Tibial nerve (tissue), 4 donors: ENCODE measurements at regions not wholly inside any gene's neighbourhood (a gene's known extent, or its start where the extent isn't known, plus 50 kb on each side); places are given as distances from the start of the nearest gene placed in this dataset.

Experiments
- DNase-seq, 2 donors: peaks; one replicate each; pipeline ENCODE4 v3.0.0-alpha.2; 2019; ENCODE audit warnings: low spot score in 2 of 2
- H3K27ac ChIP-seq, 4 donors: fragments of 200-600 bp; sonication (generic) in 3 of 4; one replicate each; pipeline ENCODE4 v1.5.1; 2017 to 2019; ENCODE audit warnings: mild to moderate bottlenecking in 1 of 4
- H3K27me3 ChIP-seq, 2 donors: fragments of 200-600 bp; sonication (generic) in 1 of 2; one replicate each; pipeline versions ENCODE4 v1.5.1 to v1.6.0; 2017 to 2019
- H3K36me3 ChIP-seq, 3 donors: fragments of 200-600 bp; sonication (generic); one replicate each; pipeline ENCODE4 v1.5.1; 2018 to 2019
- H3K4me1 ChIP-seq, 4 donors: fragments of 200-600 bp; sonication (generic) in 3 of 4; one replicate each; pipeline ENCODE4 v1.5.1; 2017 to 2019
- H3K4me3 ChIP-seq, 4 donors: fragments of 200-600 bp; sonication (generic) in 3 of 4; one replicate each; pipeline ENCODE4 v1.5.1; 2017 to 2019; ENCODE audit warnings: mild to moderate bottlenecking in 1 of 4, moderate library complexity in 1 of 4
- H3K9me3 ChIP-seq, 4 donors: fragments of 200-600 bp; sonication (generic) in 3 of 4; one replicate each; pipeline ENCODE4 v1.5.1; 2017 to 2019
- EP300 ChIP-seq, 2 donors: sonication (generic); formaldehyde crosslinking; IDR thresholded peaks; one replicate each; pipeline ENCODE4 v1.6.1; 2017; ENCODE audit warnings: antibody characterized with exemption in 2 of 2, mild to moderate bottlenecking in 1 of 2
- POLR2A ChIP-seq, 2 donors: fragments of 450-650 bp; IDR thresholded peaks; one replicate each; pipeline ENCODE4 v1.6.1; 2017; ENCODE audit warnings: antibody characterized with exemption in 2 of 2, mild to moderate bottlenecking in 2 of 2, moderate library complexity in 2 of 2
- WGBS, 2 donors: methylation state at CpG; one replicate each; pipeline ENCODE4 v1.1.5; 2018; 5-methylcytosine and 5-hydroxymethylcytosine counted together
- TF ChIP-seq, protein P1 (sequence below), 5 experiments: fragments of 200-600 bp in 3 of 5; fragments of 450-650 bp in 2 of 5; sonication (generic) in 3 of 5; IDR thresholded peaks; one replicate each; pipeline ENCODE4 v1.5.1; 2016 to 2019; ENCODE audit warnings: antibody characterized with exemption in 5 of 5, mild to moderate bottlenecking in 3 of 5, moderate library complexity in 2 of 5

DNA sequence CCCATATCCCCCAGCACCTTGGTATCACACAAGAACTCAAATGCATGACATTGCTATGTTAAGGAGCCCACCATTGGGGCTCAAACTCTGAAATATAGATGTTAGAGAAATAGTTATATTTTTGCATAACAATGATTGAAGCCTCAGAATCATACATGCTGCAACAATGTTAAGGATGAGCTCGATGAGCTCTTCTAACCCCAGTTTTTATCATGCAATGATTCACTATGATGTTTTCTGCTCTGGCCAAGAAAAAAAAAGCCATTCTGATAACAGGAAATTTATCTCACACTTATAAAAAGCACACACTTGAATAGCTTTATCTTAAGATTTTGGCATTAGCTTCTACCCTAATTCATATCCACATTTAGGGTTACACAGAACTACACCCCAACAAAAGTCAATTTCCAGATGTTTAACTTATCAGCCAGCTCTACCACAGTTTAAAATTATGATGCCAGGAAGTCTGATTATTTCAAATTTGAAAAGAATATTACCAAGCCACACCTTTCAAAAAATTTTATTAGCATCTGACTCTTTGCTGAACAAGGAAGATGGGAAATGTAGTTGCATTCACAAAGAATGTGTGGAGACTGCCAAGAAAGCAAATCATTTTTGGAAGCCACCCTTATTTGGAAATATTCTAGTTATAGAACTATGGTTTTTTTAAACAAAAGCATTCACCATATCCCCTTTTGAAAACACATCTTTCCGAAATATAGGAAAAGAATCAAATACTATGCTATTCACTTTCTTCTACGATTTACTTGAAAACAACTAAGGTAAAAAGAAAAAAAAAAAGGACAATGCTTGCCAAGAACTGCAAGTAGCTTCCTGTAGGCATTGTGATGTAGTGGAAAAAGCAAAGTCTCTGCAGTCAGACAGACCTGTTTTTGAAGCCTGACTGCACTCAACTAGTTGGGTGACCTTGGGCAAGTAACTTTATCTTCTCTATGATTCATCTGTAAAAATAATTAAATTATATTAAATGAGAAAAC lies 100.8 kb upstream of the PLS3 start:
- Histone ChIP-seq H3K9me3 (no peaks in the 10 kb centered on the region), H3K27ac (peak overlapping the region in 1 of 4 donors; percentile 41), H3K4me3 (no peak overlapping the region), H3K27me3 (peaks cover 0 to 10% of the 10 kb centered on the region in 2 donors), H3K4me1 (peaks cover 0 to 4% (median 0%) of the 10 kb centered on the region in 4 donors), H3K36me3 (no peaks in the 10 kb centered on the region)
- TF ChIP-seq POLR2A (IDR thresholded peaks at IDR 0.05) (no peak), EP300 (IDR thresholded peaks at IDR 0.05) (peak in 1 of 2 donors; percentile 20)
- no peak for DNase-seq
- 32 to 42% methylated on average over 3 of the region's 3 CpGs for WGBS, 2 donors

DNA sequence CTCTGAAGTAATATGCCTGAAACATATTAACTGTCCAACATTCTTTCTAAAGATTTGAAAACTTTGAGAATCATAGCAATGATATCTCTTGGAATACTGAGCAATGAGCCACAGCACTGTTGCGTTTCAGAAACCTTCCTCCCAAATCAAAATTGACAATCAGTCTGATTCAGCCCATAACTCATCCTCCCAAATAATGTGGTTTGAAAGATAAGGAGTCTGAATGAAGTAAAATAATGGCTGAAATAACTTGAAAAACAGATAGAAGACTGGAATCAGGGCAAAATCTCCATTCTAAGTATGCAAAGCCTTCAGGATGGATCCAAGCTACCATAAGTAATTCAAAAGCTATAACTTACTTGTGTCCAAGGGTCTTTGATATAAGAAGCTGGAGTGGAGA lies 98.6 kb upstream of the PLS3 start:
- H3K4me1 ChIP-seq: peaks cover 0 to 4% (median 0%) of the 10 kb centered on the region in 4 donors
- 69 to 71% methylated on average over 1 of the region's 1 CpG for WGBS, 2 donors
- no peak for DNase-seq
- TF ChIP-seq EP300 (IDR thresholded peaks at IDR 0.05) (no peak), POLR2A (IDR thresholded peaks at IDR 0.05) (no peak)
- TF ChIP-seq, protein P1, sequence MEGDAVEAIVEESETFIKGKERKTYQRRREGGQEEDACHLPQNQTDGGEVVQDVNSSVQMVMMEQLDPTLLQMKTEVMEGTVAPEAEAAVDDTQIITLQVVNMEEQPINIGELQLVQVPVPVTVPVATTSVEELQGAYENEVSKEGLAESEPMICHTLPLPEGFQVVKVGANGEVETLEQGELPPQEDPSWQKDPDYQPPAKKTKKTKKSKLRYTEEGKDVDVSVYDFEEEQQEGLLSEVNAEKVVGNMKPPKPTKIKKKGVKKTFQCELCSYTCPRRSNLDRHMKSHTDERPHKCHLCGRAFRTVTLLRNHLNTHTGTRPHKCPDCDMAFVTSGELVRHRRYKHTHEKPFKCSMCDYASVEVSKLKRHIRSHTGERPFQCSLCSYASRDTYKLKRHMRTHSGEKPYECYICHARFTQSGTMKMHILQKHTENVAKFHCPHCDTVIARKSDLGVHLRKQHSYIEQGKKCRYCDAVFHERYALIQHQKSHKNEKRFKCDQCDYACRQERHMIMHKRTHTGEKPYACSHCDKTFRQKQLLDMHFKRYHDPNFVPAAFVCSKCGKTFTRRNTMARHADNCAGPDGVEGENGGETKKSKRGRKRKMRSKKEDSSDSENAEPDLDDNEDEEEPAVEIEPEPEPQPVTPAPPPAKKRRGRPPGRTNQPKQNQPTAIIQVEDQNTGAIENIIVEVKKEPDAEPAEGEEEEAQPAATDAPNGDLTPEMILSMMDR (IDR thresholded peaks at IDR 0.05): no peak
- H3K36me3 ChIP-seq: no peaks in the 10 kb centered on the region
- no peak overlapping the region for H3K4me3 ChIP-seq
- peaks cover 0 to 9% of the 10 kb centered on the region in 2 donors for H3K27me3 ChIP-seq
- no peak overlapping the region for H3K27ac ChIP-seq
- no peaks in the 10 kb centered on the region for H3K9me3 ChIP-seq

DNA sequence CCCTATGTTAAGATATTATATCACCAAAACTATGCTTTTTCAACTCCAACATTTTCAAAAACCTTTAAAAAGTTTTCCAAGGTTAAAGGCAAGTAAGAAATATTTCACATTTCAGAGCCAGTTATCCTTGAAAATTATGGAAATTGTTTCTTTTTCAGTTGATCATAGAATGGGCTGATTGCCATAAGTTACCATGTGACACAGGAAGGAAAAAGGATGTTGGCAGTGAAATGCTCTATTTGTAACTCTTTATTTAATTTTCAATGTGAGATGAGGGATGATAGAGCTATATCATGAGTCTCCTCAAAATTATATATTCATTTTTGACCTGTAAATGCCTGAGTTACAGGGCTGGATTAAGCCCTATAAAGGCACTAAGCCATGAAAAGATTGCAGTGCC lies 93.0 kb upstream of the PLS3 start:
- no peaks in the 10 kb centered on the region for H3K4me1 ChIP-seq
- no peaks in the 10 kb centered on the region for H3K36me3 ChIP-seq
- no peak for DNase-seq
- H3K27ac ChIP-seq: no peak overlapping the region
- no peaks in the 10 kb centered on the region for H3K9me3 ChIP-seq
- peaks cover 0 to 10% of the 10 kb centered on the region in 2 donors for H3K27me3 ChIP-seq
- H3K4me3 ChIP-seq: no peak overlapping the region
- TF ChIP-seq, protein P1 (IDR thresholded peaks at IDR 0.05): no peak
- TF ChIP-seq POLR2A (IDR thresholded peaks at IDR 0.05): no peak

DNA sequence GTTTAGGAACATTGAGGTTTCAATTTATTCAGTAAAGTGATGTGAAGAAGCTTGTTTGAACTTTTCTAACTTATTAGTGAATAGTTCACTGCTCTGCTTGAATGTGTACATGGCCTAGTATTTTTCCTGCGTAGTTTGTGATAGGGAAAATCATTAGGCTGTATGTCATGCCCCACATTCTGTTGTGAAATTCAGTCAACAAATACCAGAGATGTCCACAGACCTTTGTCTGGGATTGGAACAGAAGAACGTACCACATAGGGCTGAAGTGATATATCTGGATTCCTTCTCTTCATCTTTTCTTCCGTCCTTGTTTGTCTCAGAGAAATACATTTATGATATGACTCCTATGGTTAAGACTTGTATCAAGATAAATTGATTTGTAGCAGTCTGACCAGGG lies 88.8 kb upstream of the PLS3 start:
- Histone ChIP-seq H3K4me3 (no peak overlapping the region), H3K27me3 (peaks cover 0 to 16% of the 10 kb centered on the region in 2 donors), H3K36me3 (no peaks in the 10 kb centered on the region), H3K4me1 (no peaks in the 10 kb centered on the region), H3K9me3 (no peaks in the 10 kb centered on the region), H3K27ac (no peak overlapping the region)
- no peak for DNase-seq
- WGBS, 2 donors: 81 to 95% methylated on average over 3 of the region's 3 CpGs
- TF ChIP-seq EP300 (IDR thresholded peaks at IDR 0.05) (no peak), POLR2A (IDR thresholded peaks at IDR 0.05) (no peak)
- TF ChIP-seq, protein P1 (IDR thresholded peaks at IDR 0.05): no peak

DNA sequence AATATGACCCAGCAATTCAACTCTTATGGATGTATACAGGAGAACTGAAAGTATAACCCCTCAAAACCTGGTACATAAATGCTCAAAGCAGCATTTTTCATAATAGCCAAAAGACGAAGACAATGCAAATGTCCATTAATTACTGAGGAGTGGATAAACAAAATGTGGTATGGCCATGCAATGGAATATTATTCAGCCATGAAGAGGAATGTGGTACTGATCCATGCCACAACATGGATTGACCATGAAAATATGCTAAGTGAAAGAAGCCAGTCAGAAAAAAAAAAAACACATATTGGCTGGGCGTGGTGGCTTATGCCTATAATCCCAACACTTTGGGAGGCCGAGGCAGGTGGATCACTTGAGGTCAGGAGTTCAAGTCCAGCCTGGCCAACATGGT lies 74.5 kb upstream of the PLS3 start:
- H3K4me3 ChIP-seq: no peak overlapping the region
- no peak overlapping the region for H3K27ac ChIP-seq
- 87 to 88% methylated on average over 3 of the region's 3 CpGs for WGBS, 2 donors
- no peak for DNase-seq
- no peaks in the 10 kb centered on the region for H3K9me3 ChIP-seq
- H3K4me1 ChIP-seq: peaks cover 0 to 5% (median 0%) of the 10 kb centered on the region in 4 donors
- H3K36me3 ChIP-seq: no peaks in the 10 kb centered on the region
- TF ChIP-seq EP300 (IDR thresholded peaks at IDR 0.05) (no peak), POLR2A (IDR thresholded peaks at IDR 0.05) (no peak)
- TF ChIP-seq, protein P1 (IDR thresholded peaks at IDR 0.05): no peak
- peaks cover 0 to 9% of the 10 kb centered on the region in 2 donors for H3K27me3 ChIP-seq
